ENCODE measurements at regions not wholly inside any gene's neighbourhood (a gene's known extent, or its start where the extent isn't known, plus 50 kb on each side); places are given as distances from the start of the nearest gene placed in this dataset.

DNA sequence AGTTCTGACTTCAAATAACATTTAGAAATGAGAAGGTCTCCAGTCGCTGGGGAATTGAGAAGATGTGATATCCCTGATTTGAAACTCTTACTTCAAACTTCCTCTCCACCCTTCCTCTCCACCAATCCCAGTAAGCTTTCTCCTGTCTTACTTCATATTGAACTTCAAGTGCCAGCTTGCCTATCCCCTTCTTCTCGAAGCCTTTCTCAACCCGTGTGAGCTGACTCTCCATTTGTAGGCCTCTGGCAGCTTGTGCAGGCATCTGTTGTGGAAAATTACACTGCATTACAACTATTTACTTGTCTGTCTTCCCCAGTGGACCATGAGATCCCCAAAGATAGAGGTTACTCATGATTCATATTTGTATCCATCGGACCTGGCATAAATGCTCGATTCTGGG is 280.8 kb upstream of the CDH5 start:
- TF ChIP-seq, protein P1, sequence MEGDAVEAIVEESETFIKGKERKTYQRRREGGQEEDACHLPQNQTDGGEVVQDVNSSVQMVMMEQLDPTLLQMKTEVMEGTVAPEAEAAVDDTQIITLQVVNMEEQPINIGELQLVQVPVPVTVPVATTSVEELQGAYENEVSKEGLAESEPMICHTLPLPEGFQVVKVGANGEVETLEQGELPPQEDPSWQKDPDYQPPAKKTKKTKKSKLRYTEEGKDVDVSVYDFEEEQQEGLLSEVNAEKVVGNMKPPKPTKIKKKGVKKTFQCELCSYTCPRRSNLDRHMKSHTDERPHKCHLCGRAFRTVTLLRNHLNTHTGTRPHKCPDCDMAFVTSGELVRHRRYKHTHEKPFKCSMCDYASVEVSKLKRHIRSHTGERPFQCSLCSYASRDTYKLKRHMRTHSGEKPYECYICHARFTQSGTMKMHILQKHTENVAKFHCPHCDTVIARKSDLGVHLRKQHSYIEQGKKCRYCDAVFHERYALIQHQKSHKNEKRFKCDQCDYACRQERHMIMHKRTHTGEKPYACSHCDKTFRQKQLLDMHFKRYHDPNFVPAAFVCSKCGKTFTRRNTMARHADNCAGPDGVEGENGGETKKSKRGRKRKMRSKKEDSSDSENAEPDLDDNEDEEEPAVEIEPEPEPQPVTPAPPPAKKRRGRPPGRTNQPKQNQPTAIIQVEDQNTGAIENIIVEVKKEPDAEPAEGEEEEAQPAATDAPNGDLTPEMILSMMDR (conservative IDR thresholded peaks at IDR 0.05 in 1 of 2, IDR thresholded peaks at IDR 0.05 in 1 of 2; ENCODE audit: extremely low read depth in 1 of 2, insufficient read depth in 1 of 2, low read depth in 1 of 2, low read length in 2 of 2) = no peak
- TF ChIP-seq EZH2 (IDR thresholded peaks at IDR 0.05; ENCODE audit: borderline replicate concordance, low read length) = no peak
